ENCODE measurements at regions not wholly inside any gene's neighbourhood (a gene's known extent, or its start where the extent isn't known, plus 50 kb on each side); places are given as distances from the start of the nearest gene placed in this dataset.

DNA sequence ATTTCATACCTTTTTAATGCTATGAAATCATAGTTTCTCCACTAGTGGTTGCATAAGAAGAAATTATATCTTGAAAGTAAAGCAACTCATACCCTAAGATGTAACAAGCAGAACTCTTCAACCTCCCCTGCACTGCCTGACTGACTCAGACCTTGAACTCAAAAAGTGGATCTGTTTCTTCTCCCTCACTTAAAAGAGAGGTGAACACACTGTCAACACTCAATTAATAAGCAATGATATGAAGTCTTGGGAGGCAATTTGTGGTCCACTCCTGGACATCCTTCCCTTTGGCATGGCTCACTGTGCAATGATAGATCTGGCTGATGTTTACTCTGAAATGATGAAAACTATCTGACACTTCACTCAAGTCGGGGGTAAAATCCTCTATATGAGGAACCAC, 282.0 kb upstream of the DKK2 start:
- peaks cover 23% of the 10 kb centered on the region for H3K4me1 ChIP-seq (ENCODE audit: insufficient read depth, low read length, poor library complexity, severe bottlenecking)
- ChIA-PET CTCF (no interaction called here), POLR2A (ENCODE audit: low non-redundant PET) (no interaction called here)
- no peaks in the 10 kb centered on the region for H3K9me3 ChIP-seq (ENCODE audit: low read depth, low read length, poor library complexity, severe bottlenecking)
- no peaks in the 10 kb centered on the region for H3K36me3 ChIP-seq (ENCODE audit: insufficient read depth, low read length, poor library complexity, severe bottlenecking)
- no peaks in the 10 kb centered on the region for H3K27me3 ChIP-seq (replicated peaks; ENCODE audit: insufficient read depth, low read depth, low read length, poor library complexity)
- no peak overlapping the region for H3K27ac ChIP-seq (ENCODE audit: low read depth, low read length, poor library complexity, severe bottlenecking)
- intact Hi-C loops (cut with micrococcal nuclease; ENCODE audit: unreplicated experiment), result no loop called here
- no peak for TF ChIP-seq CTCF (conservative IDR thresholded peaks at IDR 0.05; ENCODE audit: low read depth, low read length)
- TF ChIP-seq EZH2 (IDR thresholded peaks at IDR 0.05; ENCODE audit: borderline replicate concordance, low read depth, low read length, poor library complexity, severe bottlenecking), result no peak
- no TSS peak for BruUV-seq (replicated peaks)
- H3K4me3 ChIP-seq (ENCODE audit: low read depth, low read length, poor library complexity, severe bottlenecking), result no peak overlapping the region
- no peak for DNase-seq (ENCODE audit: low spot score)

DNA sequence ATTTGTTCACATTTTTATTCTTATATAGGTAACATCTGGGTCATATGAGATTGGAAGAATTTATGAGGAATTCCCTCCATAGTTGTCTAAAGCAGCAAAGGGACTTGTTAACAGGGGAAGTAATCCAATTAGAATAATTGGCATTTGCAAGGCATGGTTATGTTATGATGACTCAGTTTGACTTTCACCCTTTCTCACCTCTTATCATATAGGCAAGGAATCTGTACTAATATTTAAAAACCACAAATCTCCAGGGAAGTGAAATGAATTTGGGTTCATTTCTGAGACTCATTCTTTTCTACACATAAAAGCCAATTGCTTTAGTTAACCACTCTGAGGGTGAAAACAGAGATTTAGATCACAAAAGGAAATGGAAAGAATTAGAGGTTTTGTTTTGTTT, 281.5 kb upstream of the DKK2 start:
- Histone ChIP-seq H3K9me3 (ENCODE audit: low read depth, low read length, poor library complexity, severe bottlenecking) (no peaks in the 10 kb centered on the region), H3K27me3 (replicated peaks; ENCODE audit: insufficient read depth, low read depth, low read length, poor library complexity) (no peaks in the 10 kb centered on the region), H3K4me1 (ENCODE audit: insufficient read depth, low read length, poor library complexity, severe bottlenecking) (peaks cover 23% of the 10 kb centered on the region), H3K27ac (ENCODE audit: low read depth, low read length, poor library complexity, severe bottlenecking) (no peak overlapping the region), H3K4me3 (ENCODE audit: low read depth, low read length, poor library complexity, severe bottlenecking) (no peak overlapping the region), H3K36me3 (ENCODE audit: insufficient read depth, low read length, poor library complexity, severe bottlenecking) (no peaks in the 10 kb centered on the region)
- TF ChIP-seq EZH2 (IDR thresholded peaks at IDR 0.05; ENCODE audit: borderline replicate concordance, low read depth, low read length, poor library complexity, severe bottlenecking), result no peak
- TF ChIP-seq CTCF (conservative IDR thresholded peaks at IDR 0.05; ENCODE audit: low read depth, low read length), result no peak
- no TSS peak for BruUV-seq (replicated peaks)
- intact Hi-C loops (cut with micrococcal nuclease; ENCODE audit: unreplicated experiment), result no loop called here
- DNase-seq (ENCODE audit: low spot score), result peak; percentile 58
- POLR2A ChIA-PET (ENCODE audit: low non-redundant PET), result no interaction called here
- CTCF ChIA-PET, result no interaction called here

DNA sequence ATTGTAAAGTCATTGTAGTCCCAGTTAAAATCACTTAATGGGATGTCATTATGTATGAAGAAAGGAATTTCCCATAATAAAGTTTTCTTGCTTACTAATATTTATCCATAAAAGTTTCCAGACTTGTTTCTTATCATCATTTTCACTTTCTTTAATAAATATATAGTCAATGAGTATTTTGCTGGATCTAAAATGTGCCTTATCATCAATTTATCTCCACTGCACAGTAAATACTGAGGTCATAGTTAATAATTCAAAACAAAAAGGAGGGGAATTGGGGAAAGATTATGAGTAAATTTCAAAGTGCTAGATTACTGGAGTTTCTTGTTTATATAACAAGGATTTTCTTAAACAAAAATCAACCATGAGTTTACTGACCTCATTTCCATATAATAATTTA, 279.5 kb upstream of the DKK2 start:
- Histone ChIP-seq H3K36me3 (ENCODE audit: insufficient read depth, low read length, poor library complexity, severe bottlenecking) (no peaks in the 10 kb centered on the region), H3K27ac (ENCODE audit: low read depth, low read length, poor library complexity, severe bottlenecking) (no peak overlapping the region), H3K4me3 (ENCODE audit: low read depth, low read length, poor library complexity, severe bottlenecking) (no peak overlapping the region), H3K9me3 (ENCODE audit: low read depth, low read length, poor library complexity, severe bottlenecking) (no peaks in the 10 kb centered on the region), H3K27me3 (replicated peaks; ENCODE audit: insufficient read depth, low read depth, low read length, poor library complexity) (no peaks in the 10 kb centered on the region), H3K4me1 (ENCODE audit: insufficient read depth, low read length, poor library complexity, severe bottlenecking) (peaks cover 23% of the 10 kb centered on the region)
- TF ChIP-seq CTCF (conservative IDR thresholded peaks at IDR 0.05; ENCODE audit: low read depth, low read length) (no peak), EZH2 (IDR thresholded peaks at IDR 0.05; ENCODE audit: borderline replicate concordance, low read depth, low read length, poor library complexity, severe bottlenecking) (no peak)
- BruUV-seq (replicated peaks), result no TSS peak
- ChIA-PET CTCF (no interaction called here), POLR2A (ENCODE audit: low non-redundant PET) (interaction anchor here (0.7 kb wide), 1 partner anchor 172 kb away, joined by 5 read pairs; no protein-coding TSS in a partner anchor)
- intact Hi-C loops (cut with micrococcal nuclease; ENCODE audit: unreplicated experiment), result no loop called here
- DNase-seq (ENCODE audit: low spot score), result no peak

All from A673 (cell line).